SK-N-MC (cell line): ENCODE measurements at regions not wholly inside any gene's neighbourhood (a gene's known extent, or its start where the extent isn't known, plus 50 kb on each side); places are given as distances from the start of the nearest gene placed in this dataset.

Experiments
- EZH2 ChIP-seq: fragments of 200-600 bp; sonication (generic); IDR thresholded peaks from one replicate; pipeline ENCODE4 v1.6.1; 2017; ENCODE audit warnings: antibody characterized with exemption
- FOXP2 ChIP-seq: optimal IDR thresholded peaks from 2 replicates; pipeline ENCODE3; 2011; ENCODE audit warnings: mild to moderate bottlenecking, moderate library complexity; ENCODE audit not compliant: insufficient read depth; ENCODE audit errors: extremely low read length, control extremely low read depth
- POLR2AphosphoS5 ChIP-seq: IDR thresholded peaks from 2 replicates; pipeline ENCODE4 v1.6.1; 2012; ENCODE audit warnings: mild to moderate bottlenecking, low read depth, low read length, borderline replicate concordance

DNA sequence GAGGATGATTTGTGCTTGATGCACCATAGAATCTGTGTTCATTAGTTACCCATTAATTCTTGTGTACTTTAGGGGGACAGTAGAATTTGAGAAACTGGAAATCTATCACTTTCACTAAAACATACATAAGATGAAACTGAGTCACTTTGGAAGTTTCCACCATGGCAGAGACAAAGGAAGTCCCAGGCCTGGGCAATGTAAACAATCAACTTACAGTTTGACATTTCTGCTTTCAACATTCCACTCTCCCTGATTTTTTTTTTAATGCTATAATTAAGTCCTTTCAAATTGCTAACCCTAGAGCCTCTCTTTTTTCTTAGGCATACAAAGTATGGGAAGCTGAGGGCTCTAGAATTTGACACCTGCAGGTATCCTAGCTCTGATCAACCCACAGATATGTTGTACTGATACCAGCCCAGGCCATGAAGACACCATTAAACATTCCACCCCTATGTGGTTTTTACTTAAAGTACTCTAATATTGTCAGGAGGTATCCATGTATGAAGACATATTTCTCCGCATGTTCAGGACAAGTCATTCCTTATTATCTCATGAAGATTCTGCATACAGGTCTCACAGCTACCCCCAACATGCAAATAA, 88.5 kb upstream of the GLS start:
- TF ChIP-seq POLR2AphosphoS5 (no peak), EZH2 (no peak), FOXP2 (no peak)
